ENCODE measurements at regions not wholly inside any gene's neighbourhood (a gene's known extent, or its start where the extent isn't known, plus 50 kb on each side); places are given as distances from the start of the nearest gene placed in this dataset.

DNA sequence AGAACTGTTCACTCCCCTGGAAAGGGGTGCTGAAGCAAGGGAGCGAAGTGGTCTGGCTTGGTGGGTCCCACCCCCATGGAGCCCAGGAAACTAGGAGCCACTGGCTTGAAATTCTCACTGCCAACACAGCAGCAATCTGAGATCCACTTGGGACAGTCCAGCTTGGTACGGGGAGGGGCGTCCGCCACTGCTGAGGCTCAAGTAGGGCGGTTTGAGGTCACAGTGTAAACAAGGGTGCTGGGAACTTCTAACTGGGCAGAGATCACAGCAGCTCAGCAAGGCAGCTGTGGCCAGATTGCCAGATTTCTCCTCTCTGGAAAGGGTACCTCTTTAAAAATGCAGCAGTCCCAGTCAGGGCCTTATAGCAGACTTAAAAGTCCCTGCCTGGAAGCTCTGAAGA, 53.9 kb upstream of the GALNTL6 start:
- Histone ChIP-seq H3K9me3 (no peaks in the 10 kb centered on the region), H3K27me3 (no peaks in the 10 kb centered on the region), H3K36me3 (no peaks in the 10 kb centered on the region), H3K27ac (no peak overlapping the region), H3K4me1 (no peaks in the 10 kb centered on the region), H3K4me3 (no peak overlapping the region)
- DNase-seq (peak; percentile 71), ATAC-seq (peak; percentile 93)
- intact Hi-C loops (cut with DNase I): no loop called here
- TF ChIP-seq, protein P1, sequence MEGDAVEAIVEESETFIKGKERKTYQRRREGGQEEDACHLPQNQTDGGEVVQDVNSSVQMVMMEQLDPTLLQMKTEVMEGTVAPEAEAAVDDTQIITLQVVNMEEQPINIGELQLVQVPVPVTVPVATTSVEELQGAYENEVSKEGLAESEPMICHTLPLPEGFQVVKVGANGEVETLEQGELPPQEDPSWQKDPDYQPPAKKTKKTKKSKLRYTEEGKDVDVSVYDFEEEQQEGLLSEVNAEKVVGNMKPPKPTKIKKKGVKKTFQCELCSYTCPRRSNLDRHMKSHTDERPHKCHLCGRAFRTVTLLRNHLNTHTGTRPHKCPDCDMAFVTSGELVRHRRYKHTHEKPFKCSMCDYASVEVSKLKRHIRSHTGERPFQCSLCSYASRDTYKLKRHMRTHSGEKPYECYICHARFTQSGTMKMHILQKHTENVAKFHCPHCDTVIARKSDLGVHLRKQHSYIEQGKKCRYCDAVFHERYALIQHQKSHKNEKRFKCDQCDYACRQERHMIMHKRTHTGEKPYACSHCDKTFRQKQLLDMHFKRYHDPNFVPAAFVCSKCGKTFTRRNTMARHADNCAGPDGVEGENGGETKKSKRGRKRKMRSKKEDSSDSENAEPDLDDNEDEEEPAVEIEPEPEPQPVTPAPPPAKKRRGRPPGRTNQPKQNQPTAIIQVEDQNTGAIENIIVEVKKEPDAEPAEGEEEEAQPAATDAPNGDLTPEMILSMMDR (IDR thresholded peaks at IDR 0.05): no peak

DNA sequence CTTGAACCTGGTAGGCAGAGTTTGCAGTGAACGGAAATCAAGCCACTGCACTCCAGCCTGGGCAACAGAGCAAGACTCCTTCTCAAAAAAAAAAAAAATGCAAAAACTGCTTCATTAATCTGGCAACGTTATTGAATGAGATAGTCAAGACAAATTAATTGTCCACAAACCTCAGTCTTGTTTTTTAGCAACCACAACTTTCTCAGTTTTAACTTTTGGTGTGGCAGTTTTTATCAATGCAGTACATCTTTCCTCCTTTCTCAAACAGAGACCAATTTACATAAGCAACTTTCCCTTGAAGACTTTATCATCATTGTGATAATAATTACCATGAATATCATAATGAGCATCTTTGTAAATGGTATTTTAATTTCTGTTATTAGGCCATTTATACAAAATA, 61.7 kb upstream of the GALNTL6 start:
- H3K4me1 ChIP-seq: no peaks in the 10 kb centered on the region
- DNase-seq: no peak

DNA sequence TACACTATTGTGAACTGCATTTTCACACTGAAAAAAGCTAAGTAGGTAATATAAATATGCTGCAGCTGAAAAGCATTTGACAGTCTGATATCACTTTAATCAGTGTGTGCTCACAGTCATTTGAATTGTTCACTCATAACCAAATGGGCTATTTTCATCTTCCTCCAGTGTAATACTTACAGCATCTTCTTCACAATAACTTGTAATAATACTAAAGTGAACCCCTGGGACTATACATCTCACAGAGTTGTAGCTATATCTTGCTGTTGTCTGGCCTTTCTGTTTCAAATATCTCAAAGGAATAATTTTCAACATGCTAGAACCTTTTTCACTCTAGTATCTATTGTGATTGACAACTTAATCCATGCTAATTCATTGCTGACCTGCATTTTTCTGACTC, 66.8 kb upstream of the GALNTL6 start:
- intact Hi-C loops (cut with DNase I): no loop called here
- no peaks in the 10 kb centered on the region for H3K36me3 ChIP-seq
- no peak overlapping the region for H3K27ac ChIP-seq
- H3K4me1 ChIP-seq: no peaks in the 10 kb centered on the region
- H3K27me3 ChIP-seq: no peaks in the 10 kb centered on the region
- TF ChIP-seq, protein P1 (IDR thresholded peaks at IDR 0.05): no peak
- DNase-seq: no peak
- no peak overlapping the region for H3K4me3 ChIP-seq
- ATAC-seq: no peak
- H3K9me3 ChIP-seq: no peaks in the 10 kb centered on the region

More for the DNA sequence above, 61.7 kb upstream of the GALNTL6 start:
- no peaks in the 10 kb centered on the region for H3K36me3 ChIP-seq
- ATAC-seq: no peak
- H3K27me3 ChIP-seq: no peaks in the 10 kb centered on the region
- H3K4me3 ChIP-seq: no peak overlapping the region
- intact Hi-C loops (cut with DNase I): no loop called here
- TF ChIP-seq, protein P1 (IDR thresholded peaks at IDR 0.05): no peak
- no peaks in the 10 kb centered on the region for H3K9me3 ChIP-seq
- no peak overlapping the region for H3K27ac ChIP-seq

DNA sequence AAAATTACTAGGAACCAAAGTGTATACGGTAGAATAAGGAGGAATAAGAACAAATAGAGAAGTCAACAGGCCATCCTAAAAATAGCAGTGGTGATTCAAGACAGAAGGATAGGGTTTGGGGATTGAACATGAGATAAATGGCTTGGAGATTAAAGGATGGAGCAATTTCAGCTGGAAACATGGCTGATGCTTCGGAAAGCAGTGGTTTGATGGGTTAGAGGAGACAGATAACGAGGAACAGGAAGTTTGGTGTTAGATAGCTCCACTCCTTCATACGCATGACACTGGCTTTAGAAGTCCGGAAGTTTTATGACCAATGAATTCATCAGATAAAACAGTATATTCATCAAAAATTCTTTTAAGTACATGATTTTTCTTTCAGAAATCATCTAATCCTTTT, 70.8 kb upstream of the GALNTL6 start:
- no peaks in the 10 kb centered on the region for H3K4me1 ChIP-seq
- no peak overlapping the region for H3K27ac ChIP-seq
- no peak overlapping the region for H3K4me3 ChIP-seq
- intact Hi-C loops (cut with DNase I): no loop called here
- no peak for ATAC-seq
- DNase-seq: no peak
- H3K9me3 ChIP-seq: no peaks in the 10 kb centered on the region
- no peaks in the 10 kb centered on the region for H3K27me3 ChIP-seq
- H3K36me3 ChIP-seq: no peaks in the 10 kb centered on the region
- TF ChIP-seq, protein P1 (IDR thresholded peaks at IDR 0.05): no peak

DNA sequence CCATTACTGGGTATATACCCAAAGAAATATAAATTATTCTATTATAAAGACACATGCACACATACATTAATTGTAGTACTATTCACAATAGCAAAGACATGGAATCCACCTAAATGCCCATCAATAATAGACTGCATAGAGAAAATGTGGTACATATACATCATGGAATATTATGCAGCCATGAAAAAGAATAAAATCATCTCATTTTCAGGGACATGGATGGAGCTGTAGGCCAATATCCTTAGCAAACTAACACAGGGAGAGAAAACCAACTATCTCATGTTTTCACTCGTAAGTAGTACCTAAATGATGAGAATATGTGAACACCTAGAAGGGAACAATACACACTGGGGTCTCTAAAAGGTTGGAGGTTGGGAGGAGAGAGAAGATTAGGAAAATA, 86.0 kb upstream of the GALNTL6 start:
- Histone ChIP-seq H3K4me1 (no peaks in the 10 kb centered on the region), H3K27me3 (no peaks in the 10 kb centered on the region), H3K27ac (no peak overlapping the region), H3K9me3 (peaks cover 8% of the 10 kb centered on the region), H3K4me3 (no peak overlapping the region), H3K36me3 (no peaks in the 10 kb centered on the region)
- intact Hi-C loops (cut with DNase I): no loop called here
- ATAC-seq (no peak), DNase-seq (no peak)
- TF ChIP-seq, protein P1 (IDR thresholded peaks at IDR 0.05): no peak

DNA sequence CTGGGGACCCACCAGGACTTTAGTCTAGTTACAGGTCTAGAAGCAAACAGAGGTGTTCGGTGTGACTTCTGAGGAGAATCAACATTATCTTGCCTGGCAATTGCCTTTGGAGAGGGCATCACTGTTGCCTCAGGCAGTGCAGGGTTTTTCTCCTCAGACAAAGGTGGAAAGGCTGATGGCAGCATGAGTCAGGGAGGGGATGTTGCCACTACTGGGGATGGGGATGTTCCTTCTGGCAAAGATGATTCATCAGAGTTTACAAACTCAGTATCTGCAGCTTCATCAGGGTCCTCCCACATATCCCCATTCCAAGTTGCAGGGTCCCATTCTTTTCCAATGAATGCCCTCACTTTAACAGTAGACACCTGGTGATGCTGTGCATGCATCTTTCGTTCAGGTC, 91.3 kb upstream of the GALNTL6 start:
- intact Hi-C loops (cut with DNase I): no loop called here
- ATAC-seq: no peak

More for the DNA sequence above, 91.3 kb upstream of the GALNTL6 start:
- H3K4me3 ChIP-seq: no peak overlapping the region
- TF ChIP-seq, protein P1 (IDR thresholded peaks at IDR 0.05): no peak
- H3K27ac ChIP-seq: no peak overlapping the region
- H3K4me1 ChIP-seq: no peaks in the 10 kb centered on the region
- H3K27me3 ChIP-seq: no peaks in the 10 kb centered on the region
- H3K36me3 ChIP-seq: no peaks in the 10 kb centered on the region
- DNase-seq: no peak
- no peaks in the 10 kb centered on the region for H3K9me3 ChIP-seq
